ENCODE measurements at regions not wholly inside any gene's neighbourhood (a gene's known extent, or its start where the extent isn't known, plus 50 kb on each side); places are given as distances from the start of the nearest gene placed in this dataset.

DNA sequence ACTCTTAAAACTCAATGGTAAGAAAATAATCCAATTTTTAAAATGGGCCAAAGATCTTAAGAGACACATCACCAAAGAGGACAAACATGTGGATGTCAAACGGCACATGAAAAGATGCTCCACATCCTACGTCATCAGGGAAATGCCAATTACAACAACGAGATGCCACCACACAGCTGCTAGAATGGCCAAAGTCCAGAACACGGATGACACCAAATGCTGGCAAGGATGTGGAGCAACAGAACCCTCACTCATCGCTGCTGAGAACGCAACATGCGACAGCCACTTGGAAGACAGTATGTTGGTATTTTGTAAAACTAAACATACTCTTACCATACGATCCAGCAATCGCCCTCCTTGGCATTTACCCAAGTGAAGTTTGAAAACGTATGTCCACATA lies 132.8 kb upstream of the CDH4 start:
- no peak overlapping the region for H2BK15ac ChIP-seq (ENCODE audit: low read length)
- H3K27ac ChIP-seq (ENCODE audit: low read depth, low read length): no peak overlapping the region
- H2BK5ac ChIP-seq (ENCODE audit: low read depth, low read length): no peak overlapping the region

More for the DNA sequence above, 132.8 kb upstream of the CDH4 start:
- Histone ChIP-seq H4K91ac (replicated peaks; ENCODE audit: insufficient read length, low read length) (no peak overlapping the region), H3K79me1 (ENCODE audit: low read depth, low read length) (no peaks in the 10 kb centered on the region), H3K4me1 (replicated peaks in 1 of 4; ENCODE audit: control insufficient read depth in 3 of 4, insufficient read depth in 4 of 4, low read length in 3 of 4) (peaks cover 0 to 5% (median 0%) of the 10 kb centered on the region in 4 experiments; a peak in 1 of 7 replicates), H3K9ac (replicated peaks in 1 of 4; ENCODE audit: extremely low read depth in 1 of 4, low read depth in 3 of 4, low read length in 3 of 4) (no peak overlapping the region), H4K5ac (ENCODE audit: insufficient read length, low read depth, low read length) (no peak overlapping the region), H3K79me2 (ENCODE audit: control insufficient read depth in 1 of 2, insufficient read depth in 2 of 2, low read length in 2 of 2) (no peaks in the 10 kb centered on the region), H3K23me2 (ENCODE audit: low read depth, low read length) (no peaks in the 10 kb centered on the region), H4K8ac (ENCODE audit: extremely low read depth, insufficient read depth, low read length) (no peak overlapping the region), H3K56ac (replicated peaks; ENCODE audit: insufficient read length, low read depth, low read length) (no peak overlapping the region), H2BK120ac (replicated peaks; ENCODE audit: low read depth, low read length) (no peak overlapping the region), H3K27me3 (replicated peaks in 1 of 4; ENCODE audit: control insufficient read depth in 3 of 4, extremely low read depth in 1 of 4, insufficient read depth in 3 of 4, low read length in 3 of 4) (peaks cover 0 to 7% (median 2%) of the 10 kb centered on the region in 4 experiments; a peak in 4 of 7 replicates), H2AFZ (ENCODE audit: low read length) (no peak overlapping the region), H3K9me3 (ENCODE audit: insufficient read depth in 2 of 2, low read depth in 1 of 2, low read length in 1 of 2) (no peaks in the 10 kb centered on the region), H2AK5ac (ENCODE audit: low read depth, low read length) (no peak overlapping the region), H3K36me3 (ENCODE audit: control insufficient read depth in 2 of 4, insufficient read depth in 4 of 4, low read length in 3 of 4) (no peaks in the 10 kb centered on the region), H2BK20ac (ENCODE audit: low read length) (no peak overlapping the region), H2BK12ac (ENCODE audit: low read depth, low read length) (no peak overlapping the region), H4K20me1 (replicated peaks in 1 of 2; ENCODE audit: control insufficient read depth in 1 of 2, insufficient read depth in 2 of 2, low read length in 2 of 2) (no peaks in the 10 kb centered on the region), H3K14ac (ENCODE audit: insufficient read length) (no peak overlapping the region), H3K18ac (ENCODE audit: extremely low read depth, low read length) (no peak overlapping the region), H3K4me2 (ENCODE audit: insufficient read depth in 1 of 2, low read depth in 2 of 2, low read length in 2 of 2) (no peak overlapping the region), H3K4ac (replicated peaks; ENCODE audit: insufficient read length, low read depth, low read length) (no peak overlapping the region), H3K23ac (ENCODE audit: insufficient read length) (no peak overlapping the region), H3K4me3 (ENCODE audit: extremely low read depth in 1 of 4, insufficient read depth in 2 of 4, low read depth in 3 of 4, low read length in 4 of 4) (no peak overlapping the region)
- ChIA-PET CTCF (ENCODE audit: partially characterized antibody) (interaction anchor here (0.6 to 2.6 kb wide), 4 partner anchors 10 to 168 kb away, joined by 3 to 9 read pairs (median 4); no protein-coding TSS in a partner anchor), POLR2A (ENCODE audit: partially characterized antibody) (no interaction called here)
- 92% methylated on average over 10 of the region's 10 CpGs; no CpG with 5 or more reads in 1 of the 2 experiments for WGBS, 2 experiments (ENCODE audit: extremely low coverage in 1 of 2, insufficient coverage in 1 of 2, insufficient read length in 1 of 2, insufficient replicate concordance in 2 of 2, low coverage in 1 of 2, low lambda C conversion rate in 2 of 2, missing lambda C conversion rate in 1 of 2)
- DNase-seq (ENCODE audit: low read depth in 1 of 2, low spot score in 2 of 2): no peak
- no peak for FAIRE-seq
- no peak for TF ChIP-seq CTBP2 (IDR thresholded peaks at IDR 0.05; ENCODE audit: borderline replicate concordance, insufficient read depth, insufficient read length, low read length)
- TF ChIP-seq, protein P1, sequence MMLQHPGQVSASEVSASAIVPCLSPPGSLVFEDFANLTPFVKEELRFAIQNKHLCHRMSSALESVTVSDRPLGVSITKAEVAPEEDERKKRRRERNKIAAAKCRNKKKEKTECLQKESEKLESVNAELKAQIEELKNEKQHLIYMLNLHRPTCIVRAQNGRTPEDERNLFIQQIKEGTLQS (IDR thresholded peaks at IDR 0.05; ENCODE audit: insufficient read depth, low read depth, low read length): no peak
- TF ChIP-seq FOSL1 (IDR thresholded peaks at IDR 0.05; ENCODE audit: insufficient read depth, low read depth, low read length): no peak
- no peak for TF ChIP-seq POU5F1 (IDR thresholded peaks at IDR 0.05; ENCODE audit: low read depth, low read length)
- no peak for TF ChIP-seq SAP30 (IDR thresholded peaks at IDR 0.05; ENCODE audit: insufficient read depth, insufficient replicate concordance, low read length)
- no peak for TF ChIP-seq ASH2L (IDR thresholded peaks at IDR 0.05; ENCODE audit: low read length)
- no peak for TF ChIP-seq MAX (IDR thresholded peaks at IDR 0.05)

Data from H1 (cell line).